ENCODE measurements at regions not wholly inside any gene's neighbourhood (a gene's known extent, or its start where the extent isn't known, plus 50 kb on each side); places are given as distances from the start of the nearest gene placed in this dataset.

DNA sequence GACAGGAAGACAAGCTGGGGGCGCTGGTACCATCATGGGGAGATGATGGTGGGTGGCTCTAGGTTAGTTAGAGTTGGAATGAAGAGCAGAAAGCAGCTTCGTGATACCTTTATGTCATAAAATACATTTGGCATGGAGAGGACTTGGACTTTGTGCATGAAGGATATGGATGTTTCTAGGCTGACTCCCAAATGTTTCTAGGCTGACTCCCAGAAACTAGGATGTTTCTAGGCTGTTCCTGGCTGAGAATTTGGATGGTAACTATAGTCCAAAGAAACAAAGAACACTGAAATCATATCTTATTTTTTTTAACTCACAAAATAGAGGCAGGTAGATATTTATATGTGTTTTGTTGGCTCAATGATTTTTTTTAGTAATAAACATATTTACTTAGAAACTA, 89.4 kb upstream of the VPREB1 start:
- TF ChIP-seq CTCF (IDR thresholded peaks at IDR 0.05) (no peak), POLR2A (IDR thresholded peaks at IDR 0.05) (no peak)
